ENCODE measurements at regions not wholly inside any gene's neighbourhood (a gene's known extent, or its start where the extent isn't known, plus 50 kb on each side); places are given as distances from the start of the nearest gene placed in this dataset.
A peak's percentile ranks its signal among the peaks of the same experiment; 100 is the strongest.
"Not testable (repeated sequence)": the region's sequence is repeated elsewhere in the genome, so short reads cannot be mapped to it uniquely, and the experiment has no call there.

DNA sequence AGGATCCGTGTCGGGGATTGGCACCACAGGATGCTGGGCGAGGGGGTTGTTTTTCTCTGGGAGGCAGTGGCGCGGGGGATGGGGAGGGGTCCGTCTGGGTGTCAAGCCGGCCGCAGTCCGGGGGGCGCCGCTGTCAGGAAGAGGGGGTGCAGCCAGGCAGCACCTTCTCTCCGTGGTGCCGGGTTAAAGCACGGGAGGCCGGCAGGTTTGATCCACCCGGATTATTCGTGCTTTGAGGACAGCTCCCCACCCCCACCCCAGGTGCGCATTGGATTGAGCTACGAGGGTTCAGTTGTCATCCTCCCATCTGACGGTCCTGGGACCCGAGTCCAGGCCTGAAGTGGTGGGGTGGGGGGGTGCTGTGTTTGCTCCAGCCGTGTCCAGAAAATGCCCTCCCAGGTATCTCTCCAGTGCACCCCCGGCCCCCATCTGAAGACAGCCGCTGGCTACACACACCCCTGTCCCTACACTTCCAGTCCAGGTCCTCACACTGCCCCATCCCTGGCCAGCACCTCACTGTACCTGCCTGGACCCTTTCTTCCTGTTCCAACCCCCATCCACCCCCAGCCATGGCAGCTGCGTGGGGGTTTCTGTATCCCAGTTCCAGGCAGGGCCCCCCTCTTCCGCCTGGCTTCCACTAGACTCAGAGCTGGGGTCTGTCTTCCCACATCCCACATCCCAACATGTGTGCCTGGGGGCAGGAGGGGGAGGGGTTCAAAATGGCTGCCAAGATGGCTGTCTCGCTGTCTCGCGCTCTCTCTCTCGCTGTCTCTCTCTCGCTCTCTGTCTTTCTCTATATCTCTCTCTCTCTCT is 114.0 kb downstream of the CRLF3 start:
- H4K20me1 ChIP-seq (replicated peaks; ENCODE audit: control insufficient read depth, insufficient read depth, low read length); H3K27me3 ChIP-seq (ENCODE audit: control insufficient read depth in 2 of 2, insufficient read depth in 2 of 2, low read length in 2 of 2); CTCF ChIA-PET (ENCODE audit: low intra/inter-chr PET ratio); ATAC-seq; H3K9me3 ChIP-seq (replicated peaks; ENCODE audit: control insufficient read depth, insufficient read depth, low read depth, low read length); H3K9me1 ChIP-seq (ENCODE audit: control insufficient read depth, insufficient read depth, low read length); DNase-seq (ENCODE audit: extremely low read depth in 1 of 4, low spot score in 3 of 4); H3K36me3 ChIP-seq (ENCODE audit: control insufficient read depth, insufficient read depth, low read length): not testable (repeated sequence)
- Histone ChIP-seq H3K9ac (ENCODE audit: insufficient read depth in 1 of 2, low read depth in 2 of 2, low read length in 2 of 2) (peak overlapping the region; percentile 47 to 91; a peak in 3 of 4 replicates), H3K4me1 (replicated peaks in 1 of 2; ENCODE audit: control insufficient read depth in 2 of 2, insufficient read depth in 2 of 2, low read length in 2 of 2) (peaks cover 0 to 42% of the 10 kb centered on the region in 2 experiments; a peak in 3 of 5 replicates), H3K4me3 (peak overlapping the region; percentile 60), H3K79me2 (ENCODE audit: control insufficient read depth, insufficient read depth, low read length) (peaks cover 55% of the 10 kb centered on the region), H2AFZ (ENCODE audit: low read depth, low read length) (peak overlapping the region; percentile 38; the same call in 1 of the 2 replicates), H3K4me2 (ENCODE audit: insufficient read depth, low read length) (peak overlapping the region; percentile 64), H3K27ac (ENCODE audit: extremely low read depth, low read depth, low read length) (peak overlapping the region; percentile 83; the same call in 2 of the 3 replicates)
- POLR2A ChIA-PET, result interaction anchor here (1.2 kb wide), 1 partner anchor 200 kb away, joined by 3 read pairs; no protein-coding TSS in a partner anchor
- 27% methylated on average over 20 of the region's 31 CpGs for WGBS (ENCODE audit: insufficient coverage, low coverage, missing lambda C conversion rate)
- peak; percentile 29 for FAIRE-seq
- in situ Hi-C loops (cut with MboI) (loop anchor here (5.0 to 25.0 kb wide), 3 partner anchors 158 to 606 kb away; partner anchors contain the start of gene TMIGD1), intact Hi-C loops (cut with micrococcal nuclease) (loop anchor here (10.0 kb wide), 1 partner anchor 146 kb away; no protein-coding TSS in a partner anchor)
- TSS peak; percentile 47 for BruUV-seq (replicated peaks)
- TF ChIP-seq, protein P1, sequence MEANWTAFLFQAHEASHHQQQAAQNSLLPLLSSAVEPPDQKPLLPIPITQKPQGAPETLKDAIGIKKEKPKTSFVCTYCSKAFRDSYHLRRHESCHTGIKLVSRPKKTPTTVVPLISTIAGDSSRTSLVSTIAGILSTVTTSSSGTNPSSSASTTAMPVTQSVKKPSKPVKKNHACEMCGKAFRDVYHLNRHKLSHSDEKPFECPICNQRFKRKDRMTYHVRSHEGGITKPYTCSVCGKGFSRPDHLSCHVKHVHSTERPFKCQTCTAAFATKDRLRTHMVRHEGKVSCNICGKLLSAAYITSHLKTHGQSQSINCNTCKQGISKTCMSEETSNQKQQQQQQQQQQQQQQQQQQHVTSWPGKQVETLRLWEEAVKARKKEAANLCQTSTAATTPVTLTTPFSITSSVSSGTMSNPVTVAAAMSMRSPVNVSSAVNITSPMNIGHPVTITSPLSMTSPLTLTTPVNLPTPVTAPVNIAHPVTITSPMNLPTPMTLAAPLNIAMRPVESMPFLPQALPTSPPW (CRISPR knock-in tag; IDR thresholded peaks at IDR 0.05), result peak; percentile 34; the same call in 1 of the 2 replicates
- TF ChIP-seq, protein P2, sequence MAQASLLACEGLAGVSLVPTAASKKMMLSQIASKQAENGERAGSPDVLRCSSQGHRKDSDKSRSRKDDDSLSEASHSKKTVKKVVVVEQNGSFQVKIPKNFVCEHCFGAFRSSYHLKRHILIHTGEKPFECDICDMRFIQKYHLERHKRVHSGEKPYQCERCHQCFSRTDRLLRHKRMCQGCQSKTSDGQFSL (CRISPR knock-in tag; IDR thresholded peaks at IDR 0.05), result peak; percentile 21; the same call in 1 of the 2 replicates
- TF ChIP-seq, protein P2 (tag; IDR thresholded peaks at IDR 0.05), result not testable (repeated sequence)
- peak in 1 of 2 experiments; percentile 8; a peak in 1 of 4 replicates for TF ChIP-seq NRF1 (conservative IDR thresholded peaks at IDR 0.05 in 1 of 2, IDR thresholded peaks at IDR 0.05 in 1 of 2)
- TF ChIP-seq YY1 (IDR thresholded peaks at IDR 0.05; ENCODE audit: borderline replicate concordance in 1 of 3, control insufficient read depth in 1 of 3, extremely low read depth in 1 of 3, insufficient read depth in 3 of 3, insufficient read length in 1 of 3, insufficient replicate concordance in 2 of 3, low read depth in 1 of 3, low read length in 2 of 3), result peak; percentile 67 to 93 (median 85)
- TF ChIP-seq NFRKB (IDR thresholded peaks at IDR 0.05; ENCODE audit: low read depth), result 0 out of 2 replicates have a peak, but pooled peaks have one; percentile 30
